Endodermal cell (in vitro differentiated cells): ENCODE measurements at regions not wholly inside any gene's neighbourhood (a gene's known extent, or its start where the extent isn't known, plus 50 kb on each side); places are given as distances from the start of the nearest gene placed in this dataset.

Source experiments
- DNase-seq: peaks from one replicate; pipeline ENCODE4 v3.0.0-alpha.2; 2017
- H3K27ac ChIP-seq: 2 replicates; pipeline ENCODE4 v1.5.1; 2013; ENCODE audit warnings: mild to moderate bottlenecking, low read depth, low read length, moderate library complexity
- H3K27me3 ChIP-seq: 2 replicates; pipeline ENCODE4 v1.6.1; 2013; ENCODE audit warnings: mild to moderate bottlenecking, low read length, moderate library complexity; ENCODE audit not compliant: insufficient read depth, control insufficient read depth, poor library complexity, severe bottlenecking
- H3K36me3 ChIP-seq: 2 replicates; pipeline ENCODE4 v1.7.0; 2013; ENCODE audit warnings: mild to moderate bottlenecking, low read length, moderate library complexity; ENCODE audit not compliant: control insufficient read depth, insufficient read depth
- H3K4me1 ChIP-seq: one replicate; pipeline ENCODE4 v1.7.0; 2013; ENCODE audit warnings: low read length; ENCODE audit not compliant: control insufficient read depth, insufficient read depth
- H3K4me3 ChIP-seq: 2 replicates; pipeline ENCODE4 v1.5.1; 2013; ENCODE audit warnings: mild to moderate bottlenecking, low read length, moderate library complexity
- H3K9ac ChIP-seq: 2 replicates; pipeline ENCODE4 v1.6.1; 2013; ENCODE audit warnings: mild to moderate bottlenecking, low read length, moderate library complexity; ENCODE audit not compliant: poor library complexity, severe bottlenecking; ENCODE audit errors: extremely low read depth
- H3K9me3 ChIP-seq: 2 replicates; pipeline ENCODE4 v1.6.1; 2013; ENCODE audit warnings: mild to moderate bottlenecking, low read length, moderate library complexity; ENCODE audit not compliant: control insufficient read depth
- H3K27ac Mint-ChIP-seq: 2 replicates; pipeline ENCODE4 v1.8.0; 2020; ENCODE audit warnings: mixed read lengths
- H3K27me3 Mint-ChIP-seq: 2 replicates; pipeline ENCODE4 v1.8.0; 2021; ENCODE audit warnings: mild to moderate bottlenecking, mixed read lengths; ENCODE audit not compliant: insufficient read depth
- H3K36me3 Mint-ChIP-seq: 2 replicates; pipeline ENCODE4 v1.8.0; 2020; ENCODE audit warnings: low read depth, mixed read lengths
- H3K4me1 Mint-ChIP-seq: 2 replicates; pipeline ENCODE4 v1.8.0; 2020; ENCODE audit warnings: mixed read lengths
- H3K4me3 Mint-ChIP-seq: 2 replicates; pipeline ENCODE4 v1.8.0; 2020; ENCODE audit warnings: mild to moderate bottlenecking, moderate library complexity, mixed read lengths
- H3K9me3 Mint-ChIP-seq: 2 replicates; pipeline ENCODE4 v1.8.0; 2020; ENCODE audit warnings: mild to moderate bottlenecking, mixed read lengths
- WGBS, 2 experiments: methylation state at CpG; one replicate each; pipeline versions ENCODE4 v1.1.5 to v1.1.7; 2013; ENCODE audit warnings: missing lambda C conversion rate in 2 of 2, mixed read lengths in 1 of 2; ENCODE audit not compliant: insufficient coverage in 1 of 2, insufficient read length in 1 of 2; 5-methylcytosine and 5-hydroxymethylcytosine counted together
- TF ChIP-seq, protein P1 (sequence below): fragments of 200-600 bp; sonication (generic); conservative IDR thresholded peaks from 2 replicates; pipeline ENCODE4 v1.5.0; 2021; ENCODE audit warnings: antibody characterized with exemption, mild to moderate bottlenecking

DNA sequence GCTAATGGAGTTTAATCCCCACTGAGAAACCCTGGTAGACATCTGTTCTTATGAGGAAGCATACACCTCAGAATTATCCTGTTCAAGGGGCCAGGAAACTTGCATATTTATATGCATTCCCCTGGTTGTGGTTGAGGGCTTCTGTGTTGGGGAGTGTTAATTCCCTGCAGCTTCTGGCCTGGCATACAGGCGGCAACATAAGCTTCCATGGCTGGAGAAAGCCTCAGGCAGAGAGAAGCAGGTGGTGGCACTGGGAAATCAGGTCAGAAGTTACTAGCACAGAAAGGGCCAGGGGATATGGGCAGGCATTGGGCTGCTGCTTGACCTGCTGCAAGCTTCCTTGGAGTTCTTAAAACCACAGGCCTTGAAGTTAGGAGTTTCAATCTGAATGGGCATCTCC lies 166.1 kb upstream of the SEMA6A start:
- 96 to 100% methylated on average over 1 of the region's 1 CpG for WGBS, 2 experiments
- Histone ChIP-seq H3K4me3 (no peak overlapping the region), H3K36me3 (no peaks in the 10 kb centered on the region), H3K9ac (no peak overlapping the region), H3K27me3 (no peaks in the 10 kb centered on the region), H3K27ac (no peak overlapping the region), H3K9me3 (peaks cover 7% of the 10 kb centered on the region), H3K4me1 (no peaks in the 10 kb centered on the region)
- H3K36me3 Mint-ChIP-seq = no peaks in the 10 kb centered on the region
- no peak overlapping the region for H3K27ac Mint-ChIP-seq
- H3K4me1 Mint-ChIP-seq = peaks cover 18% of the 10 kb centered on the region
- TF ChIP-seq, protein P1, sequence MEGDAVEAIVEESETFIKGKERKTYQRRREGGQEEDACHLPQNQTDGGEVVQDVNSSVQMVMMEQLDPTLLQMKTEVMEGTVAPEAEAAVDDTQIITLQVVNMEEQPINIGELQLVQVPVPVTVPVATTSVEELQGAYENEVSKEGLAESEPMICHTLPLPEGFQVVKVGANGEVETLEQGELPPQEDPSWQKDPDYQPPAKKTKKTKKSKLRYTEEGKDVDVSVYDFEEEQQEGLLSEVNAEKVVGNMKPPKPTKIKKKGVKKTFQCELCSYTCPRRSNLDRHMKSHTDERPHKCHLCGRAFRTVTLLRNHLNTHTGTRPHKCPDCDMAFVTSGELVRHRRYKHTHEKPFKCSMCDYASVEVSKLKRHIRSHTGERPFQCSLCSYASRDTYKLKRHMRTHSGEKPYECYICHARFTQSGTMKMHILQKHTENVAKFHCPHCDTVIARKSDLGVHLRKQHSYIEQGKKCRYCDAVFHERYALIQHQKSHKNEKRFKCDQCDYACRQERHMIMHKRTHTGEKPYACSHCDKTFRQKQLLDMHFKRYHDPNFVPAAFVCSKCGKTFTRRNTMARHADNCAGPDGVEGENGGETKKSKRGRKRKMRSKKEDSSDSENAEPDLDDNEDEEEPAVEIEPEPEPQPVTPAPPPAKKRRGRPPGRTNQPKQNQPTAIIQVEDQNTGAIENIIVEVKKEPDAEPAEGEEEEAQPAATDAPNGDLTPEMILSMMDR = no peak
- H3K27me3 Mint-ChIP-seq = peaks cover 2% of the 10 kb centered on the region
- H3K9me3 Mint-ChIP-seq = peaks cover 16% of the 10 kb centered on the region
- DNase-seq = no peak
- H3K4me3 Mint-ChIP-seq = no peak overlapping the region

DNA sequence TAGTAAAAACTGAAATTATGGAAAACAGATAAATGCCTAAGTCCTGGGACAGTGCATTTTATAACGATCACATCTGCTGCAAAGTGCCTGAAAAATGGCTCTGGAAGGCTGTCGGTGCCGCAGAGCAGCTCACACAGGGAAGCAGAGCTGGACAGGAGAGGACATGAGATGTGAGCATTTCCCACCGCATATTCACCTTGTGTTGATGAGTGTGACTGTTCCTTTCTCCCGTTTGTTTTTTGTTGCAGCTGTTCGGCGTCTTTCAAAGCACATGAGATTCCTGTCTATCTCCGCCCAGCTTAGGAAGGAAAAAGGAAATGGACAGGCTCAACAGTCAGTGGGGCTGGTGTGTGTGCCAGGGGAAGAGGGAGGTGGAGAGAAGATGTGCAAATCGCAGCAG lies 164.9 kb upstream of the SEMA6A start:
- peak; percentile 45 for DNase-seq
- peaks cover 25% of the 10 kb centered on the region for H3K4me1 Mint-ChIP-seq
- no peak overlapping the region for H3K4me3 ChIP-seq
- H3K27me3 Mint-ChIP-seq = peaks cover 2% of the 10 kb centered on the region
- H3K9me3 ChIP-seq = peaks cover 7% of the 10 kb centered on the region
- TF ChIP-seq, protein P1 = no peak
- H3K27me3 ChIP-seq = no peaks in the 10 kb centered on the region
- H3K36me3 Mint-ChIP-seq = no peaks in the 10 kb centered on the region
- no peak overlapping the region for H3K9ac ChIP-seq
- peaks cover 2% of the 10 kb centered on the region for H3K4me1 ChIP-seq
- no peak overlapping the region for H3K4me3 Mint-ChIP-seq
- H3K36me3 ChIP-seq = no peaks in the 10 kb centered on the region
- WGBS, 2 experiments = 82 to 92% methylated on average over 6 to 9 of the region's 9 CpGs
- no peak overlapping the region for H3K27ac Mint-ChIP-seq
- peaks cover 16% of the 10 kb centered on the region for H3K9me3 Mint-ChIP-seq
- H3K27ac ChIP-seq = no peak overlapping the region

DNA sequence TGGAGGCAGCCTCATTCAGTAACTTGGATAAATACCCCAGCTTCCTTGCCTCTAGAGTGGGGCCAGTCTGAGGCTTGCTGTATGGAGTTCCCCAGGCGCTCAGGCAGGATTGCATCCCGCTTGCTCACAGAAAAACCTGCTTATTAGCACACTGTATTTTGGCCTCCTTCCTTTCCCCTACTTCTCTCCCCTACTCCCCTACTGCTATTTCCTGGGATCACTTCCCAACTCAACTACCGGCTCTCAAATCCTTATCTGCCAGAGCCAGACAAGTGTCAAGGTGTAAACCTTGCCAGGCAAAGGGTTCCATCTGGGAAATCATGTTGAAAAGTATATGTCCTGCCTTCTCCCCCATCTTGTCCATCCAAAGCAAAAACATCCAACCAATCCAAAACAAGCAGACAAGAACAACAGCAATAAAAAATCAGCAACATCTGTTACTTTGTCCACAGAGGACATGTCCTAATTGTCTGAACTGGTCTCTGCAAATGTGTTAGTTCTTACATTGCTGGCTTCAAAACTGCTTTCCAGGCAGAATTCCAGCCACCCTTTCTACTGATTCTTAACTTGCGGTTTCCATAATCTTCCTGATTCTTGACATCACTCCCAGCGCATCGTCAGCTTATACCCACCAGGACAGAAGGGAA lies 164.1 kb upstream of the SEMA6A start:
- H3K4me3 Mint-ChIP-seq = no peak overlapping the region
- Histone ChIP-seq H3K4me1 (peaks cover 9% of the 10 kb centered on the region), H3K27ac (no peak overlapping the region), H3K9ac (no peak overlapping the region), H3K36me3 (no peaks in the 10 kb centered on the region), H3K9me3 (peaks cover 3% of the 10 kb centered on the region), H3K4me3 (no peak overlapping the region), H3K27me3 (no peaks in the 10 kb centered on the region)
- 89 to 100% methylated on average over 2 to 6 of the region's 6 CpGs for WGBS, 2 experiments
- H3K4me1 Mint-ChIP-seq = peaks cover 33% of the 10 kb centered on the region
- TF ChIP-seq, protein P1 = no peak
- H3K9me3 Mint-ChIP-seq = peaks cover 12% of the 10 kb centered on the region
- no peak for DNase-seq
- H3K36me3 Mint-ChIP-seq = no peaks in the 10 kb centered on the region
- H3K27me3 Mint-ChIP-seq = peaks cover 2% of the 10 kb centered on the region
- H3K27ac Mint-ChIP-seq = no peak overlapping the region
